AG20443 (cell line): ENCODE measurements at regions not wholly inside any gene's neighbourhood (a gene's known extent, or its start where the extent isn't known, plus 50 kb on each side); places are given as distances from the start of the nearest gene placed in this dataset.

ENCODE experiments used
- DNase-seq: peaks from one replicate; pipeline ENCODE4 v3.0.0; 2012; ENCODE audit warnings: low spot score, mixed read lengths

GRCh38 chr11:131299598-131300438 lies 70.6 kb upstream of the NTM start:
- no peak for DNase-seq

GRCh38 chr11:131300439-131300717 lies 70.0 kb upstream of the NTM start:
- no peak for DNase-seq

DNA sequence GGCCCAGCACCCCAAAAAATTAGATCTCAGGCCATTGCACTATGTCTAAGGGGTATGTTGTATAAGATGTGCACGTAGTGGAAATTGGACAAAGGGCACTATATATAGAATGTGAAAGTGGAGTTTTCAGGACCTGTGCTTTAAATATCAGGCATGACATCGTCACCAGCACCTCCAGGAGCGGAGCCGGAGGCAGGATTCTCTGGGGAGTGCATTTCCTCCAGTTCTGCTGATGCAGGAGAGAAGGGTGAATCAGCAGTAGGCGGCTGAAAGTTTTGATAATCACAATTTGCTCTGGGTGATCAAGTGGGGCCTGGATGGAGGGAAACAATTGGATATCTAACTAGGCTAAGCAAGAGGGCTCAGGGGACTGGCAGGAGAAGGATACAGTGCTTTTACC lies 69.1 kb upstream of the NTM start:
- DNase-seq = no peak

DNA sequence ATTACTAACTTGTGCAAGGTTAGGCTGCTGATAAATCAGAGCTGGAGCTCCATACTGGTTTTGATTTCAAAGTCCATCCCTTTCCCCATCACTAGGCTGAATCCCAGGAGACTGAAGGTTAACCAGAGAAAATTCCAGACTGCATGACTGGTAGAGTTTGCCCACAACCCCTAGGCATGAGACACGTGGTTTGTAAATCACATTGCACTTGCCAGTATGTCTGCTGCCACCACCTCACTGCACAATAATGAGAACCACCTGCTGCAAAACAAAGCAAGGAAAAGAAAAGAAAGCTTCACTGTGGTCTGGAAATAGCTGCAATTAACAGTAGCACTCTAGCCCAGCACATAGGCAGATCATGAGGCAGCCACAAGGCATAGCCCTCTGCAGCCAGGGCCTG lies 67.6 kb upstream of the NTM start:
- DNase-seq = no peak

DNA sequence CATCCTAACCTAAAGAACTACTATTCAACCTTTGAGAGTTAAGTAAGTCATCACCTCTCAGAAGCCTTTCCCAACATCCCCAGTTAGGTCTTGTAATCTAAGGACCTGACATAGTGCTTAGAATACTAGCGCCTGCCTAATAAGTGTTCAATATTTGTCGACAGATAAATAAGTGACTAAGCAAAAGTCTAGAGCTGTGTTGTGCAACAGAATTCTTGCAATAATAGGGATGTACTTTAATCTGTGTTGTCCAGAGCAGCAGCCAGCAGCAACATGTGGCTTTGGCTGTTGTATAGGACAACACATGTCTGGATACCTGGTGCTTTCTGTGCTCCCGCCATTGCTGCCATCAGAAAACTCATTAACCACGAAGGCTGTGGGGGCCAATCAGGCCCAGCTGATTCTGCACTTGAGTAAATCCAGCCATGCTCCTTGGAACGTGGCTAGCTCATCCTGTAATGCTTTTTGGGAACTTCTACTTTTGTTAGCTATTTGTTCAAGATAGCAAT lies 66.8 kb upstream of the NTM start:
- no peak for DNase-seq

- no peak for DNase-seq
These were observed 65.4 kb upstream of the NTM start for GRCh38 chr11:131305005-131305404.

GRCh38 chr11:131307506-131307905 lies 62.9 kb upstream of the NTM start:
- no peak for DNase-seq

DNA sequence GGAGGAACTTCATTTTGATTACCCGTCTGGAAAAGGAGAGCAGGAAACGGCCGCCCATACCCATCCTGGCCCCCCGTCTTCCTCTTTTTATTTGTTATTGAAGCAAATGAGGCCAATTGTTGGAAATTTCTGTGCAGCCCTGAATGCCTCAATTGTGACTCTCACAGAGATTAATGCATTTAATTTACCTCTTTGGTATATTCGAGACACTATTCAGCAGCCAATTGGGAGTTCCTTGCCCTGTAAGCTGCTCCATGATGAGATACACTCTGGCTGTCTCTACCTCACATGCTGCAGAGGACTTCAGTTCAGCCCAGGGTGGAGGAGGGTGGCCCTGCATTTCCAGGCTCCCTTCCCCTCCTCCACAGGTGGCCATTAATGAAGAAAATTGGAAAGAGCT lies 60.6 kb upstream of the NTM start:
- no peak for DNase-seq

DNA sequence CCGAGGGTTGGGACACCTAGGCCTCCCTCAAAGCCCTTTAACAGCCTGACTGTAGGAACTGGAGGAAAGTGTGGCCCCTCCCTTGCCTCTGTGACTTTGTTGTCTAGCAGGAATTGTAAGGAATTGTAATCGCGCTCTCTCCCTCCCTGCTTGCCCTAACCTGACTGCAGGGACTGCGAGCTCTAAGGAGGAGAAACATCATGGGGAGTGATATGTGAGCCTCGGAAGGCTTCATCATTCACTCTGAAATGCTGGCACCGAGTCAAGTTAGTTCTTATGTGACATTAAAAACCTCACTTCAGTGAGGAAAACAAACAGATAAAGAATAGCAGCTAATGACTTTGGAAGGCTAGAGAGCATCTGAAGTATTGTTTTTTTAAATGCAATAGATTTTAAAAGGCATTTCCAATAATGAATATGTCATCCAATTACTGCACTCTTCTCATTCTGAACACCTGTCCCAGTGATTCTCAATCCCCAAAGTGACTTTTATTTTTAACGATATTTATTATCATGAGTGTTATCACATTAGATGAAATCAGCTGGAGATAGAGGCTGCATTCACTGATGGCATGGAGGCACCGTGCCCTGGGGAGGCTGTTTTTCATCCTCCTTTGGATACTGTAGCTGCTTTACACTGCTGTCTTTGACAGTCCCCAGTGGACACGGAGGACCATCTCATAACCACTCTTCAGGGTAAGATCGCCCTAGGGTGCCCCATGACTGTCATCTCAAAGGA lies 58.5 kb upstream of the NTM start:
- DNase-seq = no peak
